ENCODE measurements at regions not wholly inside any gene's neighbourhood (a gene's known extent, or its start where the extent isn't known, plus 50 kb on each side); places are given as distances from the start of the nearest gene placed in this dataset.

DNA sequence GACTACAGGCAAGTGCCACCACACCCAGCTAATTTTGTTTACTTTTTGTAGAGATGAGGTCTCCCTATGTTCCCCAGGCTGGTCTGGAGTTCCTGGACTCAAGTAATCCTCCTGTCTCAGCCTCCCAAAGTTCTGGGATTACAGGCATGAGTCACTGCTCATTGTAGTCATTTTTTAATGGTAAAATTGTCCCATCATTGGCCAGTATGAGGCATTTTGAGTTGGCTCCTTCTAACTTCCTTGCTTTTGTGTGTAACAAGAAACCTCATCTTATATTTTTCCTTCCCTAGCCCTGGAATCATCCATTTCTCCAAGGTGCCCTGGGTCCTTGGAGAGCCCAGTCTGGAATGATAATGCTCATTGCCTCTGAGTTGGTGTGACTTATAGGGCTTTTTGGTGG, 148.5 kb downstream of the INHBB start:
- no peak for FAIRE-seq
- ChIA-PET SMC1A (ENCODE audit: uncharacterized antibody, unreplicated experiment) (no interaction called here), RAD21 (ENCODE audit: unreplicated experiment) (no interaction called here), POLR2A (no interaction called here), CTCF (no interaction called here)
- H2AFZ ChIP-seq (ENCODE audit: control insufficient read depth, low read depth, low read length), result no peak overlapping the region
- no peak overlapping the region for H3K4me3 ChIP-seq
- ATAC-seq, result no peak
- H3K9me3 ChIP-seq (replicated peaks; ENCODE audit: control insufficient read depth, insufficient read depth, low read length), result no peaks in the 10 kb centered on the region
- intact Hi-C loops (cut with micrococcal nuclease; ENCODE audit: unreplicated experiment), result no loop called here
- H3K27ac ChIP-seq (ENCODE audit: control insufficient read depth, insufficient read depth), result no peak overlapping the region
- DNase-seq (ENCODE audit: low read depth, low spot score), result no peak
- H3K9ac ChIP-seq (ENCODE audit: control insufficient read depth, insufficient read depth, low read length), result no peak overlapping the region
- peaks cover 0 to 3% of the 10 kb centered on the region in 2 experiments for H3K27me3 ChIP-seq (replicated peaks in 1 of 2; ENCODE audit: control insufficient read depth in 2 of 2, insufficient read depth in 2 of 2, low read length in 1 of 2)
- no peaks in the 10 kb centered on the region for H3K79me2 ChIP-seq (ENCODE audit: control insufficient read depth, insufficient read depth, low read length)
- no peak overlapping the region for H3K4me2 ChIP-seq (ENCODE audit: control insufficient read depth, insufficient read depth)
- BruUV-seq (replicated peaks), result no TSS peak
- no peaks in the 10 kb centered on the region for H3K4me1 ChIP-seq (ENCODE audit: control insufficient read depth, insufficient read depth, low read length)
- in situ Hi-C loops (cut with MboI), result no loop called here
- H4K20me1 ChIP-seq (ENCODE audit: control insufficient read depth, insufficient read depth), result no peaks in the 10 kb centered on the region
- H3K36me3 ChIP-seq (ENCODE audit: control insufficient read depth in 2 of 2, insufficient read depth in 2 of 2, low read length in 1 of 2), result no peaks in the 10 kb centered on the region
- TF ChIP-seq BMI1 (IDR thresholded peaks at IDR 0.05; ENCODE audit: borderline replicate concordance), result no peak
- TF ChIP-seq, protein P1, sequence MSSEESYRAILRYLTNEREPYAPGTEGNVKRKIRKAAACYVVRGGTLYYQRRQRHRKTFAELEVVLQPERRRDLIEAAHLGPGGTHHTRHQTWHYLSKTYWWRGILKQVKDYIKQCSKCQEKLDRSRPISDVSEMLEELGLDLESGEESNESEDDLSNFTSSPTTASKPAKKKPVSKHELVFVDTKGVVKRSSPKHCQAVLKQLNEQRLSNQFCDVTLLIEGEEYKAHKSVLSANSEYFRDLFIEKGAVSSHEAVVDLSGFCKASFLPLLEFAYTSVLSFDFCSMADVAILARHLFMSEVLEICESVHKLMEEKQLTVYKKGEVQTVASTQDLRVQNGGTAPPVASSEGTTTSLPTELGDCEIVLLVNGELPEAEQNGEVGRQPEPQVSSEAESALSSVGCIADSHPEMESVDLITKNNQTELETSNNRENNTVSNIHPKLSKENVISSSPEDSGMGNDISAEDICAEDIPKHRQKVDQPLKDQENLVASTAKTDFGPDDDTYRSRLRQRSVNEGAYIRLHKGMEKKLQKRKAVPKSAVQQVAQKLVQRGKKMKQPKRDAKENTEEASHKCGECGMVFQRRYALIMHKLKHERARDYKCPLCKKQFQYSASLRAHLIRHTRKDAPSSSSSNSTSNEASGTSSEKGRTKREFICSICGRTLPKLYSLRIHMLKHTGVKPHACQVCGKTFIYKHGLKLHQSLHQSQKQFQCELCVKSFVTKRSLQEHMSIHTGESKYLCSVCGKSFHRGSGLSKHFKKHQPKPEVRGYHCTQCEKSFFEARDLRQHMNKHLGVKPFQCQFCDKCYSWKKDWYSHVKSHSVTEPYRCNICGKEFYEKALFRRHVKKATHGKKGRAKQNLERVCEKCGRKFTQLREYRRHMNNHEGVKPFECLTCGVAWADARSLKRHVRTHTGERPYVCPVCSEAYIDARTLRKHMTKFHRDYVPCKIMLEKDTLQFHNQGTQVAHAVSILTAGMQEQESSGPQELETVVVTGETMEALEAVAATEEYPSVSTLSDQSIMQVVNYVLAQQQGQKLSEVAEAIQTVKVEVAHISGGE (CRISPR knock-in tag; IDR thresholded peaks at IDR 0.05), result no peak
- TF ChIP-seq ZSCAN29 (IDR thresholded peaks at IDR 0.05), result no peak
- TF ChIP-seq SRF (IDR thresholded peaks at IDR 0.05; ENCODE audit: low read depth in 2 of 2, low read length in 2 of 2), result no peak
- no peak for TF ChIP-seq BCL11A (IDR thresholded peaks at IDR 0.05; ENCODE audit: low read depth, low read length)
- TF ChIP-seq, protein P2, sequence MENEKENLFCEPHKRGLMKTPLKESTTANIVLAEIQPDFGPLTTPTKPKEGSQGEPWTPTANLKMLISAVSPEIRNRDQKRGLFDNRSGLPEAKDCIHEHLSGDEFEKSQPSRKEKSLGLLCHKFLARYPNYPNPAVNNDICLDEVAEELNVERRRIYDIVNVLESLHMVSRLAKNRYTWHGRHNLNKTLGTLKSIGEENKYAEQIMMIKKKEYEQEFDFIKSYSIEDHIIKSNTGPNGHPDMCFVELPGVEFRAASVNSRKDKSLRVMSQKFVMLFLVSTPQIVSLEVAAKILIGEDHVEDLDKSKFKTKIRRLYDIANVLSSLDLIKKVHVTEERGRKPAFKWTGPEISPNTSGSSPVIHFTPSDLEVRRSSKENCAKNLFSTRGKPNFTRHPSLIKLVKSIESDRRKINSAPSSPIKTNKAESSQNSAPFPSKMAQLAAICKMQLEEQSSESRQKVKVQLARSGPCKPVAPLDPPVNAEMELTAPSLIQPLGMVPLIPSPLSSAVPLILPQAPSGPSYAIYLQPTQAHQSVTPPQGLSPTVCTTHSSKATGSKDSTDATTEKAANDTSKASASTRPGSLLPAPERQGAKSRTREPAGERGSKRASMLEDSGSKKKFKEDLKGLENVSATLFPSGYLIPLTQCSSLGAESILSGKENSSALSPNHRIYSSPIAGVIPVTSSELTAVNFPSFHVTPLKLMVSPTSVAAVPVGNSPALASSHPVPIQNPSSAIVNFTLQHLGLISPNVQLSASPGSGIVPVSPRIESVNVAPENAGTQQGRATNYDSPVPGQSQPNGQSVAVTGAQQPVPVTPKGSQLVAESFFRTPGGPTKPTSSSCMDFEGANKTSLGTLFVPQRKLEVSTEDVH (IDR thresholded peaks at IDR 0.05; ENCODE audit: low read depth, partially characterized antibody), result no peak
- TF ChIP-seq, protein P3, sequence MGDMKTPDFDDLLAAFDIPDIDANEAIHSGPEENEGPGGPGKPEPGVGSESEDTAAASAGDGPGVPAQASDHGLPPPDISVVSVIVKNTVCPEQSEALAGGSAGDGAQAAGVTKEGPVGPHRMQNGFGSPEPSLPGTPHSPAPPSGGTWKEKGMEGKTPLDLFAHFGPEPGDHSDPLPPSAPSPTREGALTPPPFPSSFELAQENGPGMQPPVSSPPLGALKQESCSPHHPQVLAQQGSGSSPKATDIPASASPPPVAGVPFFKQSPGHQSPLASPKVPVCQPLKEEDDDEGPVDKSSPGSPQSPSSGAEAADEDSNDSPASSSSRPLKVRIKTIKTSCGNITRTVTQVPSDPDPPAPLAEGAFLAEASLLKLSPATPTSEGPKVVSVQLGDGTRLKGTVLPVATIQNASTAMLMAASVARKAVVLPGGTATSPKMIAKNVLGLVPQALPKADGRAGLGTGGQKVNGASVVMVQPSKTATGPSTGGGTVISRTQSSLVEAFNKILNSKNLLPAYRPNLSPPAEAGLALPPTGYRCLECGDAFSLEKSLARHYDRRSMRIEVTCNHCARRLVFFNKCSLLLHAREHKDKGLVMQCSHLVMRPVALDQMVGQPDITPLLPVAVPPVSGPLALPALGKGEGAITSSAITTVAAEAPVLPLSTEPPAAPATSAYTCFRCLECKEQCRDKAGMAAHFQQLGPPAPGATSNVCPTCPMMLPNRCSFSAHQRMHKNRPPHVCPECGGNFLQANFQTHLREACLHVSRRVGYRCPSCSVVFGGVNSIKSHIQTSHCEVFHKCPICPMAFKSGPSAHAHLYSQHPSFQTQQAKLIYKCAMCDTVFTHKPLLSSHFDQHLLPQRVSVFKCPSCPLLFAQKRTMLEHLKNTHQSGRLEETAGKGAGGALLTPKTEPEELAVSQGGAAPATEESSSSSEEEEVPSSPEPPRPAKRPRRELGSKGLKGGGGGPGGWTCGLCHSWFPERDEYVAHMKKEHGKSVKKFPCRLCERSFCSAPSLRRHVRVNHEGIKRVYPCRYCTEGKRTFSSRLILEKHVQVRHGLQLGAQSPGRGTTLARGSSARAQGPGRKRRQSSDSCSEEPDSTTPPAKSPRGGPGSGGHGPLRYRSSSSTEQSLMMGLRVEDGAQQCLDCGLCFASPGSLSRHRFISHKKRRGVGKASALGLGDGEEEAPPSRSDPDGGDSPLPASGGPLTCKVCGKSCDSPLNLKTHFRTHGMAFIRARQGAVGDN (IDR thresholded peaks at IDR 0.05), result no peak
- no peak for TF ChIP-seq SREBF1 (IDR thresholded peaks at IDR 0.05; ENCODE audit: low read length)
- TF ChIP-seq CBX5 (IDR thresholded peaks at IDR 0.05; ENCODE audit: low read depth), result no peak
- no peak for TF ChIP-seq NFIC (IDR thresholded peaks at IDR 0.05; ENCODE audit: low read depth, low read length)
- no peak for TF ChIP-seq KAT2A (conservative IDR thresholded peaks at IDR 0.05; ENCODE audit: control insufficient read depth, low read depth, low read length)
- TF ChIP-seq, protein P4, sequence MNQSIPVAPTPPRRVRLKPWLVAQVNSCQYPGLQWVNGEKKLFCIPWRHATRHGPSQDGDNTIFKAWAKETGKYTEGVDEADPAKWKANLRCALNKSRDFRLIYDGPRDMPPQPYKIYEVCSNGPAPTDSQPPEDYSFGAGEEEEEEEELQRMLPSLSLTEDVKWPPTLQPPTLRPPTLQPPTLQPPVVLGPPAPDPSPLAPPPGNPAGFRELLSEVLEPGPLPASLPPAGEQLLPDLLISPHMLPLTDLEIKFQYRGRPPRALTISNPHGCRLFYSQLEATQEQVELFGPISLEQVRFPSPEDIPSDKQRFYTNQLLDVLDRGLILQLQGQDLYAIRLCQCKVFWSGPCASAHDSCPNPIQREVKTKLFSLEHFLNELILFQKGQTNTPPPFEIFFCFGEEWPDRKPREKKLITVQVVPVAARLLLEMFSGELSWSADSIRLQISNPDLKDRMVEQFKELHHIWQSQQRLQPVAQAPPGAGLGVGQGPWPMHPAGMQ (IDR thresholded peaks at IDR 0.05; ENCODE audit: borderline replicate concordance), result no peak
- TF ChIP-seq SREBF2 (IDR thresholded peaks at IDR 0.05; ENCODE audit: low read length), result no peak
- no peak for TF ChIP-seq CBX3 (IDR thresholded peaks at IDR 0.05; ENCODE audit: borderline replicate concordance, low read depth)

Measured in GM12878 (cell line).